ENCODE measurements at regions not wholly inside any gene's neighbourhood (a gene's known extent, or its start where the extent isn't known, plus 50 kb on each side); places are given as distances from the start of the nearest gene placed in this dataset.

DNA sequence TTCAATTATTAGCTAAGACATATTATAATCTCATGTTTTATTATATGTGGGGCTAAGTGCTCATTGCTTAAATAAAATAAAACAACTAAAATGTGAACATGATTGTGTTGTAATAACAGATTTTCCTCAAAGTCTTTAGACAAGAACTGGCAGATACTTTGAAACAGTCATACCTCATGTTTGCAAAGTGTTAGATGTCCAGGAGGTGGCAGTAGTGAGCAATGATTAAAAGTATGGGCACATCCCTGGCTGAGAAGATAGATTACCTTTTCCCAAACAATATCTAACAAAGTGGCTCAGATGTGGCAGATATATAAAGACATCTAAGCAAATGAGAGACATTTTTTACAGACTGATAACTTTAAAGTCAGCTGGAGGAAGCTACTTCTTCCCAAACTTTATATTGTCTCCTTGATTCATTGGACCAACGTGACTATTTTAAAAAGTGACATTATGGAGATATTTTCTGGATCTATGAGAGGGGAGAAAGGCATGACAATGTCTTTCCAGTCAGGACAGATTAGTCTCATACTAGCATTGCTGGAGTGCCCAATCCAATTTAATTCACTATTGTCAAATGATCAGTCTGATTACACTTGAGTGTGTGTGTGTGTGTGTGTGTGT lies 269.8 kb downstream of the S1PR1 start:
- H3K4me3 ChIP-seq = no peak overlapping the region
- no peak for DNase-seq (ENCODE audit: low spot score in 2 of 2)
- H3K4me1 ChIP-seq = no peaks in the 10 kb centered on the region
- no peaks in the 10 kb centered on the region for H3K27me3 ChIP-seq
- no peaks in the 10 kb centered on the region for H3K36me3 ChIP-seq
- H3K9me3 ChIP-seq = no peaks in the 10 kb centered on the region
- H3K27ac ChIP-seq = no peak overlapping the region
- TF ChIP-seq EP300 (IDR thresholded peaks at IDR 0.05) = no peak
- no peak for TF ChIP-seq POLR2AphosphoS5 (IDR thresholded peaks at IDR 0.05)
- TF ChIP-seq, protein P1, sequence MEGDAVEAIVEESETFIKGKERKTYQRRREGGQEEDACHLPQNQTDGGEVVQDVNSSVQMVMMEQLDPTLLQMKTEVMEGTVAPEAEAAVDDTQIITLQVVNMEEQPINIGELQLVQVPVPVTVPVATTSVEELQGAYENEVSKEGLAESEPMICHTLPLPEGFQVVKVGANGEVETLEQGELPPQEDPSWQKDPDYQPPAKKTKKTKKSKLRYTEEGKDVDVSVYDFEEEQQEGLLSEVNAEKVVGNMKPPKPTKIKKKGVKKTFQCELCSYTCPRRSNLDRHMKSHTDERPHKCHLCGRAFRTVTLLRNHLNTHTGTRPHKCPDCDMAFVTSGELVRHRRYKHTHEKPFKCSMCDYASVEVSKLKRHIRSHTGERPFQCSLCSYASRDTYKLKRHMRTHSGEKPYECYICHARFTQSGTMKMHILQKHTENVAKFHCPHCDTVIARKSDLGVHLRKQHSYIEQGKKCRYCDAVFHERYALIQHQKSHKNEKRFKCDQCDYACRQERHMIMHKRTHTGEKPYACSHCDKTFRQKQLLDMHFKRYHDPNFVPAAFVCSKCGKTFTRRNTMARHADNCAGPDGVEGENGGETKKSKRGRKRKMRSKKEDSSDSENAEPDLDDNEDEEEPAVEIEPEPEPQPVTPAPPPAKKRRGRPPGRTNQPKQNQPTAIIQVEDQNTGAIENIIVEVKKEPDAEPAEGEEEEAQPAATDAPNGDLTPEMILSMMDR (IDR thresholded peaks at IDR 0.05) = peak in 1 of 2 donors; percentile 48
- 0% methylated on average over 1 of the region's 1 CpG for WGBS

DNA sequence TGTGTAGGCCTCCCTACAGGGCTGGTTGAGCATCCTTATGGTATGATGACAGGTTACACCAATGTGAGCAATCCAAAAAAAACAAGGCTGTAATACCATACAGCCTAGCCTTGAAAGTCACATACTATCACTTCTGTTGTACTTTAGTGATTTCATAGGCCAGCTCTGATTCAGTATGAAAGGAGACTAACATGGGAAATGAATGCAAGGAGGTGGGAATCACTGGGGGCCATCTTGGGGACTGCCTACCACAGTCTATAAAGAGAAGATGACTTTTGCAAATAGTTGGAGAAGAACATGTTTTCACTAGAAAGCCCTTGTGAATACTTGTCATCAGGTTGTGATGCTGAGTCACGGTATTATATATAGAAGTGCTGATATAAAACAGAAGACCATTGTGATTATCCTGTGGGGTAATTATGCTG lies 270.7 kb downstream of the S1PR1 start:
- no peaks in the 10 kb centered on the region for H3K9me3 ChIP-seq
- DNase-seq (ENCODE audit: low spot score in 2 of 2) = no peak
- no peak overlapping the region for H3K4me3 ChIP-seq
- no peak overlapping the region for H3K27ac ChIP-seq
- H3K36me3 ChIP-seq = no peaks in the 10 kb centered on the region
- 70% methylated on average over 1 of the region's 1 CpG for WGBS
- TF ChIP-seq EP300 (IDR thresholded peaks at IDR 0.05) (no peak), POLR2AphosphoS5 (IDR thresholded peaks at IDR 0.05) (no peak), POLR2A (IDR thresholded peaks at IDR 0.05) (no peak)
- TF ChIP-seq, protein P1 (IDR thresholded peaks at IDR 0.05) = no peak
- H3K27me3 ChIP-seq = no peaks in the 10 kb centered on the region
- no peaks in the 10 kb centered on the region for H3K4me1 ChIP-seq

DNA sequence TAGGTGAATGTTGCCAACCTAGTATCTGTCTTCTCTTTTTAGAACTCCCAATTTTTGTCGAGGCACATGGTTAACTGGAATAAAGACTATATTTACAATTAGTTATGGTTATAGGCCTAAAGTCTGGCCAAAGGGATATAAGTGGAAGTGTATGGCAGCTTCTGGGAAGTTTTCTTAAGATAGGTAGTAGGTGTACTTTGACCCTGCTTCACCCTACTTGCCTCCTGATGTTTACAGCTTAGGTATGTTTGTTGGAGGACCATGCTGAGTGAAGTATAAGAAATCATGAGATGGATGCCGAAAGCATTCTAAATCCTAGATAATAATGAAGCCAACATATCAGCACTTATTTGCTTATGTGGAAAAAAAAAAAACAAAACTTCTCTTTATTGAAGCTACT lies 272.1 kb downstream of the S1PR1 start:
- Histone ChIP-seq H3K27me3 (no peaks in the 10 kb centered on the region), H3K9me3 (no peaks in the 10 kb centered on the region), H3K36me3 (no peaks in the 10 kb centered on the region), H3K4me3 (no peak overlapping the region), H3K27ac (no peak overlapping the region), H3K4me1 (no peaks in the 10 kb centered on the region)
- no peak for TF ChIP-seq EP300 (IDR thresholded peaks at IDR 0.05)
- TF ChIP-seq POLR2AphosphoS5 (IDR thresholded peaks at IDR 0.05) = no peak
- no peak for TF ChIP-seq POLR2A (IDR thresholded peaks at IDR 0.05)
- TF ChIP-seq, protein P1 (IDR thresholded peaks at IDR 0.05) = no peak
- 90% methylated on average over 2 of the region's 2 CpGs for WGBS
- no peak for DNase-seq (ENCODE audit: low spot score in 2 of 2)

DNA sequence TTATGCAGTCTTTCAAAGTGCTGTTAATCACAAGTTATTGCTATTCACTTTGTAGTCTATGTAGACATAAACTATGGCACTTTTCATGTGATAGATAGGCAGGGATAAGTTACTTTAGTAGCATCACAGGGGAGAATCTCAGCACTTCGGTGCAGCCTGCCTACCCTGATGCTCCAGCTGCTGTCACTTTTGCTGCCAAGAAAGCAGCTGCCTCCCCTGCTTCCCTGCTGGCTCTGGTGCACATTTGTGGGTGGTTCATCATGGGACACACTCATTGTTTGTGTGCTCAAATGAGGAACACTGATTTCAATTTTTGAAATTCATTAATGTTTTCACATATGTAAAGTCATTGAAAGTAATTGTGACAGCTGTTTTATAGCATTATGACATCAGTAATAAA lies 272.6 kb downstream of the S1PR1 start:
- H3K9me3 ChIP-seq = no peaks in the 10 kb centered on the region
- WGBS = 9% methylated on average over 1 of the region's 1 CpG
- H3K4me3 ChIP-seq = no peak overlapping the region
- H3K27me3 ChIP-seq = no peaks in the 10 kb centered on the region
- no peaks in the 10 kb centered on the region for H3K4me1 ChIP-seq
- H3K36me3 ChIP-seq = no peaks in the 10 kb centered on the region
- DNase-seq (ENCODE audit: low spot score in 2 of 2) = no peak
- no peak overlapping the region for H3K27ac ChIP-seq
- TF ChIP-seq POLR2AphosphoS5 (IDR thresholded peaks at IDR 0.05) (no peak), EP300 (IDR thresholded peaks at IDR 0.05) (no peak), POLR2A (IDR thresholded peaks at IDR 0.05) (no peak)
- TF ChIP-seq, protein P1 (IDR thresholded peaks at IDR 0.05) = no peak

DNA sequence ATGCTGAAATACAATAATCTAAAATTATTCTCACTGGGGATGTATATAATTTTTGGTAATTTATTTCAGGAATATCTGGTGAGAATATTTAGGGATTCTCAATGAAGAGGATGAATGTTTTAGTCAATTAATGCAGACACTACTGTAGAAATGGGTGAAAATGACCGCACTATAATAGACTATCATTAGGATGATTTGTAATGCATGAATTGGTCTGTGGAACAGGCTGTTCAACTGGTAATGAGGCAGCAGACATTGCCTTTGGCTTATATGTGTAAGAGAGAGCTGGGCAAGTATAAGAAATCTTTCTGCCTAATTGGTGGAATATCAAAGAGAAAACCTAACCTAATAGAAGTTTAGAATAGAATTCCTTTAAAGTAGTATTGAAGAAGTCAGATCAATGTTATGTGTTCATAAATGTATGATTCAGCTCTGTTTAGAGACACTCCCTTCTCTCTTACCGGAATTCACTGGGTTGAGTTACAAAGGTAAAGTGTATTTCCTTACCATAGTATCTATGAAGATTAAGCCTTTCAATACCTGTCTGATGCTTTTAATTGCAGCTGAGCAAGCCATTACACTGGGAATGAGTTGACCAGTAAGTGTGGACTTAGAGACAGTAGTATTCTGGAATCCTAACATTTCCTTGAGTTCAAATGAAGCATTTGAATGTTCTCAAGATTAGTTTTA lies 274.5 kb downstream of the S1PR1 start:
- 83% methylated on average over 2 of the region's 2 CpGs for WGBS
- H3K4me3 ChIP-seq = no peak overlapping the region
- no peak for DNase-seq (ENCODE audit: low spot score in 2 of 2)
- H3K9me3 ChIP-seq = no peaks in the 10 kb centered on the region
- no peaks in the 10 kb centered on the region for H3K4me1 ChIP-seq
- H3K36me3 ChIP-seq = no peaks in the 10 kb centered on the region
- no peak overlapping the region for H3K27ac ChIP-seq
- no peaks in the 10 kb centered on the region for H3K27me3 ChIP-seq
- TF ChIP-seq, protein P1 (IDR thresholded peaks at IDR 0.05) = no peak
- TF ChIP-seq POLR2AphosphoS5 (IDR thresholded peaks at IDR 0.05) (no peak), EP300 (IDR thresholded peaks at IDR 0.05) (no peak), POLR2A (IDR thresholded peaks at IDR 0.05) (no peak)

Measured in suprapubic skin (tissue), 4 donors.